Transverse colon (tissue), 4 donors: ENCODE measurements at regions not wholly inside any gene's neighbourhood (a gene's known extent, or its start where the extent isn't known, plus 50 kb on each side); places are given as distances from the start of the nearest gene placed in this dataset.

Source experiments
- POLR2A ChIP-seq: fragments of 450-650 bp; IDR thresholded peaks from one replicate; pipeline ENCODE4 v1.6.1; 2016; ENCODE audit warnings: antibody characterized with exemption, mild to moderate bottlenecking, moderate library complexity
- POLR2AphosphoS5 ChIP-seq, 3 donors: sonication (generic); formaldehyde crosslinking; IDR thresholded peaks; one replicate each; pipeline ENCODE4 v1.6.1; 2016; ENCODE audit warnings: antibody characterized with exemption in 3 of 3
- TF ChIP-seq, protein P1 (sequence below), 5 experiments: fragments of 200-600 bp in 3 of 5; fragments of 450-650 bp in 2 of 5; sonication (generic) in 3 of 5; IDR thresholded peaks; 1 replicate in 2 of 5; 2 replicates in 3 of 5; pipeline ENCODE4 v1.5.1; 2016 to 2017; ENCODE audit warnings: antibody characterized with exemption in 5 of 5, inconsistent platforms in 3 of 5, mild to moderate bottlenecking in 2 of 5, moderate library complexity in 1 of 5

- TF ChIP-seq, protein P1, sequence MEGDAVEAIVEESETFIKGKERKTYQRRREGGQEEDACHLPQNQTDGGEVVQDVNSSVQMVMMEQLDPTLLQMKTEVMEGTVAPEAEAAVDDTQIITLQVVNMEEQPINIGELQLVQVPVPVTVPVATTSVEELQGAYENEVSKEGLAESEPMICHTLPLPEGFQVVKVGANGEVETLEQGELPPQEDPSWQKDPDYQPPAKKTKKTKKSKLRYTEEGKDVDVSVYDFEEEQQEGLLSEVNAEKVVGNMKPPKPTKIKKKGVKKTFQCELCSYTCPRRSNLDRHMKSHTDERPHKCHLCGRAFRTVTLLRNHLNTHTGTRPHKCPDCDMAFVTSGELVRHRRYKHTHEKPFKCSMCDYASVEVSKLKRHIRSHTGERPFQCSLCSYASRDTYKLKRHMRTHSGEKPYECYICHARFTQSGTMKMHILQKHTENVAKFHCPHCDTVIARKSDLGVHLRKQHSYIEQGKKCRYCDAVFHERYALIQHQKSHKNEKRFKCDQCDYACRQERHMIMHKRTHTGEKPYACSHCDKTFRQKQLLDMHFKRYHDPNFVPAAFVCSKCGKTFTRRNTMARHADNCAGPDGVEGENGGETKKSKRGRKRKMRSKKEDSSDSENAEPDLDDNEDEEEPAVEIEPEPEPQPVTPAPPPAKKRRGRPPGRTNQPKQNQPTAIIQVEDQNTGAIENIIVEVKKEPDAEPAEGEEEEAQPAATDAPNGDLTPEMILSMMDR (IDR thresholded peaks at IDR 0.05), result no peak
- TF ChIP-seq POLR2AphosphoS5 (IDR thresholded peaks at IDR 0.05) (no peak), POLR2A (no peak)
Observed at GRCh38 chr13:64420181-64420580, 2810.0 kb downstream of the PCDH9 start.
